ENCODE measurements at regions not wholly inside any gene's neighbourhood (a gene's known extent, or its start where the extent isn't known, plus 50 kb on each side); places are given as distances from the start of the nearest gene placed in this dataset.

GRCh38 chr6:121020656-121021055 lies 313.6 kb downstream of the TBC1D32 start:
- Histone ChIP-seq H3K36me3 (ENCODE audit: control insufficient read depth, insufficient read depth, low read length) (no peaks in the 10 kb centered on the region), H3K27me3 (ENCODE audit: control insufficient read depth, insufficient read depth, low read length) (no peaks in the 10 kb centered on the region), H3K4me3 (ENCODE audit: low read depth, low read length) (no peak overlapping the region)
- FAIRE-seq = no peak
- TF ChIP-seq CTCF (IDR thresholded peaks at IDR 0.05; ENCODE audit: insufficient read depth, low read length, severe bottlenecking) = no peak
- DNase-seq (ENCODE audit: low read depth) = no peak

- H3K4me3 ChIP-seq (ENCODE audit: low read depth, low read length) = no peak overlapping the region
- DNase-seq (ENCODE audit: low read depth) (no peak), FAIRE-seq (no peak)
- no peaks in the 10 kb centered on the region for H3K27me3 ChIP-seq (ENCODE audit: control insufficient read depth, insufficient read depth, low read length)
- no peak for TF ChIP-seq CTCF (IDR thresholded peaks at IDR 0.05; ENCODE audit: insufficient read depth, low read length, severe bottlenecking)
- H3K36me3 ChIP-seq (ENCODE audit: control insufficient read depth, insufficient read depth, low read length) = no peaks in the 10 kb centered on the region
Measured at GRCh38 chr6:121008553-121008952, 325.7 kb downstream of the TBC1D32 start.

- Histone ChIP-seq H3K36me3 (ENCODE audit: control insufficient read depth, insufficient read depth, low read length) (no peaks in the 10 kb centered on the region), H3K4me3 (ENCODE audit: low read depth, low read length) (no peak overlapping the region), H3K27me3 (ENCODE audit: control insufficient read depth, insufficient read depth, low read length) (no peaks in the 10 kb centered on the region)
- no peak for DNase-seq (ENCODE audit: low read depth)
- TF ChIP-seq CTCF (IDR thresholded peaks at IDR 0.05; ENCODE audit: insufficient read depth, low read length, severe bottlenecking) = no peak
- no peak for FAIRE-seq
Measured at GRCh38 chr6:121006024-121006423, 328.3 kb downstream of the TBC1D32 start.

GRCh38 chr6:121000381-121000780 lies 333.9 kb downstream of the TBC1D32 start:
- no peak for FAIRE-seq

GRCh38 chr6:120996340-120996739 lies 337.9 kb downstream of the TBC1D32 start:
- Histone ChIP-seq H3K36me3 (ENCODE audit: control insufficient read depth, insufficient read depth, low read length) (no peaks in the 10 kb centered on the region), H3K4me3 (ENCODE audit: low read depth, low read length) (no peak overlapping the region), H3K27me3 (ENCODE audit: control insufficient read depth, insufficient read depth, low read length) (no peaks in the 10 kb centered on the region)
- TF ChIP-seq CTCF (IDR thresholded peaks at IDR 0.05; ENCODE audit: insufficient read depth, low read length, severe bottlenecking) = no peak
- no peak for DNase-seq (ENCODE audit: low read depth)
- no peak for FAIRE-seq

More at GRCh38 chr6:121000381-121000780, 333.9 kb downstream of the TBC1D32 start:
- TF ChIP-seq CTCF (IDR thresholded peaks at IDR 0.05; ENCODE audit: insufficient read depth, low read length, severe bottlenecking) = no peak
- H3K36me3 ChIP-seq (ENCODE audit: control insufficient read depth, insufficient read depth, low read length) = no peaks in the 10 kb centered on the region
- no peak overlapping the region for H3K4me3 ChIP-seq (ENCODE audit: low read depth, low read length)
- DNase-seq (ENCODE audit: low read depth) = no peak
- H3K27me3 ChIP-seq (ENCODE audit: control insufficient read depth, insufficient read depth, low read length) = no peaks in the 10 kb centered on the region

GRCh38 chr6:120994573-120994967 lies 339.7 kb downstream of the TBC1D32 start:
- H3K4me3 ChIP-seq (ENCODE audit: low read depth, low read length) = no peak overlapping the region
- DNase-seq (ENCODE audit: low read depth) (no peak), FAIRE-seq (no peak)
- no peaks in the 10 kb centered on the region for H3K27me3 ChIP-seq (ENCODE audit: control insufficient read depth, insufficient read depth, low read length)
- H3K36me3 ChIP-seq (ENCODE audit: control insufficient read depth, insufficient read depth, low read length) = no peaks in the 10 kb centered on the region
- no peak for TF ChIP-seq CTCF (IDR thresholded peaks at IDR 0.05; ENCODE audit: insufficient read depth, low read length, severe bottlenecking)

Data from bronchial epithelial cell (primary cell).